H1 (cell line): ENCODE measurements at regions not wholly inside any gene's neighbourhood (a gene's known extent, or its start where the extent isn't known, plus 50 kb on each side); places are given as distances from the start of the nearest gene placed in this dataset.

ENCODE experiments used
- CTCF ChIA-PET: fragments of 300-600 bp; sonication (Branson Sonifier 250); formaldehyde crosslinking; loops from one replicate; lab custom pipeline; 2021; ENCODE audit not compliant: partially characterized antibody; lab: Charles Lee
- POLR2A ChIA-PET: fragments of 300-600 bp; sonication (Branson Sonifier 250); formaldehyde crosslinking; loops from one replicate; lab custom pipeline; 2021; ENCODE audit warnings: inconsistent platforms; ENCODE audit not compliant: partially characterized antibody; lab: Charles Lee
- DNase-seq, 2 experiments: peaks; one replicate each; pipeline versions ENCODE4 v3.0.0 to v3.0.0-alpha.2; 2010 to 2022; ENCODE audit warnings: low spot score in 2 of 2, low read depth in 1 of 2, mixed read lengths in 1 of 2
- FAIRE-seq: peaks from 2 replicates; lab custom pipeline; 2011; peaks lifted over from hg19 to GRCh38; lab: Jason Lieb, UNC
- H2AFZ ChIP-seq: 2 replicates; pipeline ENCODE4 v1.8.1; 2012; ENCODE audit warnings: low read length, inconsistent platforms
- H2AK5ac ChIP-seq: 2 replicates; pipeline ENCODE4 v1.6.1; 2013; ENCODE audit warnings: low read depth, low read length
- H2BK120ac ChIP-seq: replicated peaks from 2 replicates; pipeline ENCODE3; 2013; ENCODE audit warnings: low read depth, low read length, inconsistent platforms
- H2BK12ac ChIP-seq: 2 replicates; pipeline ENCODE4 v1.6.1; 2013; ENCODE audit warnings: low read depth, low read length
- H2BK15ac ChIP-seq: 2 replicates; pipeline ENCODE4 v1.6.1; 2013; ENCODE audit warnings: low read length
- H2BK20ac ChIP-seq: 2 replicates; pipeline ENCODE4 v1.6.1; 2013; ENCODE audit warnings: low read length
- H2BK5ac ChIP-seq: 2 replicates; pipeline ENCODE4 v1.6.1; 2013; ENCODE audit warnings: low read depth, low read length
- H3K14ac ChIP-seq: 2 replicates; pipeline ENCODE4 v1.6.1; 2013; ENCODE audit warnings: inconsistent platforms; ENCODE audit not compliant: insufficient read length
- H3K18ac ChIP-seq: 2 replicates; pipeline ENCODE4 v1.6.1; 2013; ENCODE audit warnings: low read length; ENCODE audit errors: extremely low read depth
- H3K23ac ChIP-seq: 2 replicates; pipeline ENCODE4 v1.6.1; 2013; ENCODE audit warnings: inconsistent platforms; ENCODE audit not compliant: insufficient read length
- H3K23me2 ChIP-seq: 2 replicates; pipeline ENCODE4 v1.6.1; 2013; ENCODE audit warnings: low read depth, low read length
- H3K27ac ChIP-seq: 2 replicates; pipeline ENCODE4 v1.6.1; 2011; ENCODE audit warnings: low read depth, low read length, inconsistent platforms
- H3K27me3 ChIP-seq, 4 experiments: replicated peaks in 1 of 4; 1 replicate in 1 of 4; 2 replicates in 3 of 4; pipeline versions ENCODE4 v1.6.1 to v1.8.1; 2011 to 2013; ENCODE audit warnings: low read length in 3 of 4, mild to moderate bottlenecking in 3 of 4, inconsistent platforms in 2 of 4, mixed read lengths in 2 of 4, moderate library complexity in 1 of 4; ENCODE audit not compliant: control insufficient read depth in 3 of 4, insufficient read depth in 3 of 4; ENCODE audit errors: extremely low read depth in 1 of 4
- H3K36me3 ChIP-seq, 4 experiments: 2 replicates each; pipeline versions ENCODE4 v1.6.1 to v1.8.1; 2011 to 2013; ENCODE audit warnings: mild to moderate bottlenecking in 4 of 4, low read length in 3 of 4, moderate library complexity in 2 of 4, control low read depth in 1 of 4, inconsistent platforms in 1 of 4; ENCODE audit not compliant: insufficient read depth in 4 of 4, control insufficient read depth in 2 of 4
- H3K4ac ChIP-seq: replicated peaks from 2 replicates; pipeline ENCODE3; 2013; ENCODE audit warnings: low read length, low read depth, mixed read lengths, inconsistent platforms; ENCODE audit not compliant: insufficient read length
- H3K4me1 ChIP-seq, 4 experiments: replicated peaks in 1 of 4; 1 replicate in 1 of 4; 2 replicates in 3 of 4; pipeline versions ENCODE4 v1.6.1 to v1.8.1; 2011 to 2013; ENCODE audit warnings: low read length in 3 of 4, inconsistent platforms in 2 of 4, mixed read lengths in 1 of 4; ENCODE audit not compliant: insufficient read depth in 4 of 4, control insufficient read depth in 3 of 4
- H3K4me2 ChIP-seq, 2 experiments: 2 replicates each; pipeline versions ENCODE4 v1.6.1 to v1.8.1; 2011 to 2013; ENCODE audit warnings: low read depth in 2 of 2, low read length in 2 of 2, control low read depth in 1 of 2, inconsistent platforms in 1 of 2, mild to moderate bottlenecking in 1 of 2; ENCODE audit not compliant: insufficient read depth in 1 of 2
- H3K4me3 ChIP-seq, 4 experiments: fragments of 200-600, 300-600 bp in 1 of 4; sonication (generic), shearing (Covaris generic), sonication (Bioruptor Twin) in 1 of 4; 2 replicates each; pipeline versions ENCODE4 v1.5.1 to v1.8.1; 2011 to 2016; ENCODE audit warnings: low read length in 4 of 4, low read depth in 3 of 4, control low read depth in 2 of 4, inconsistent platforms in 2 of 4, mild to moderate bottlenecking in 2 of 4, mixed read lengths in 1 of 4, moderate library complexity in 1 of 4; ENCODE audit not compliant: insufficient read depth in 2 of 4; ENCODE audit errors: extremely low read depth in 1 of 4
- H3K56ac ChIP-seq: replicated peaks from 2 replicates; pipeline ENCODE3; 2013; ENCODE audit warnings: low read depth, mild to moderate bottlenecking, mixed read lengths, low read length, inconsistent platforms; ENCODE audit not compliant: insufficient read length
- H3K79me1 ChIP-seq: 2 replicates; pipeline ENCODE4 v1.6.1; 2013; ENCODE audit warnings: low read depth, low read length, control low read depth
- H3K79me2 ChIP-seq, 2 experiments: 2 replicates each; pipeline versions ENCODE4 v1.6.1 to v1.8.1; 2012 to 2013; ENCODE audit warnings: low read length in 2 of 2, mild to moderate bottlenecking in 2 of 2, inconsistent platforms in 1 of 2; ENCODE audit not compliant: insufficient read depth in 2 of 2, control insufficient read depth in 1 of 2
- H3K9ac ChIP-seq, 4 experiments: replicated peaks in 1 of 4; 1 replicate in 1 of 4; 2 replicates in 3 of 4; pipeline versions ENCODE4 v1.6.1 to v1.8.1; 2011 to 2013; ENCODE audit warnings: low read depth in 3 of 4, low read length in 3 of 4, control low read depth in 2 of 4, mild to moderate bottlenecking in 2 of 4, moderate library complexity in 2 of 4, inconsistent platforms in 1 of 4; ENCODE audit errors: extremely low read depth in 1 of 4
- H3K9me3 ChIP-seq, 2 experiments: 2 replicates each; pipeline versions ENCODE4 v1.6.1 to v1.8.1; 2012 to 2013; ENCODE audit warnings: mild to moderate bottlenecking in 2 of 2, moderate library complexity in 2 of 2, control low read depth in 1 of 2, inconsistent platforms in 1 of 2, low read depth in 1 of 2, low read length in 1 of 2, mixed read lengths in 1 of 2; ENCODE audit not compliant: insufficient read depth in 2 of 2
- H4K20me1 ChIP-seq, 2 experiments: replicated peaks in 1 of 2; 2 replicates each; pipeline versions ENCODE3 to v1.8.1; 2011 to 2013; ENCODE audit warnings: inconsistent platforms in 2 of 2, low read length in 2 of 2, mild to moderate bottlenecking in 1 of 2; ENCODE audit not compliant: insufficient read depth in 2 of 2, control insufficient read depth in 1 of 2
- H4K5ac ChIP-seq: 2 replicates; pipeline ENCODE4 v1.6.1; 2013; ENCODE audit warnings: low read length, low read depth, mixed read lengths, inconsistent platforms; ENCODE audit not compliant: insufficient read length
- H4K8ac ChIP-seq: 2 replicates; pipeline ENCODE4 v1.8.0; 2013; ENCODE audit warnings: mild to moderate bottlenecking, moderate library complexity, low read length, inconsistent platforms; ENCODE audit not compliant: insufficient read depth; ENCODE audit errors: extremely low read depth
- H4K91ac ChIP-seq: replicated peaks from 2 replicates; pipeline ENCODE3; 2013; ENCODE audit warnings: low read length, mixed read lengths, inconsistent platforms; ENCODE audit not compliant: insufficient read length
- EGR1 ChIP-seq: IDR thresholded peaks from 2 replicates; pipeline ENCODE4 v1.6.1; 2011; ENCODE audit warnings: low read depth, low read length, borderline replicate concordance
- KDM4A ChIP-seq: IDR thresholded peaks from one replicate; pipeline ENCODE4 v1.7.1; 2012; ENCODE audit warnings: low read depth, mild to moderate bottlenecking, moderate library complexity, low read length, inconsistent platforms; ENCODE audit not compliant: severe bottlenecking
- MAFK ChIP-seq: IDR thresholded peaks from 2 replicates; pipeline ENCODE4 v1.6.1; 2012; ENCODE audit warnings: low read depth, mild to moderate bottlenecking, improper control_type of control experiment, low read length
- NANOG ChIP-seq: IDR thresholded peaks from 2 replicates; pipeline ENCODE4 v1.6.1; 2011; ENCODE audit warnings: low read length, low read depth, mild to moderate bottlenecking, inconsistent platforms; ENCODE audit not compliant: insufficient read depth, poor library complexity, severe bottlenecking
- SUZ12 ChIP-seq: fragments of 200-600 bp; sonication (generic); IDR thresholded peaks from 2 replicates; pipeline ENCODE4 v1.6.1; 2012; ENCODE audit warnings: mild to moderate bottlenecking, inconsistent platforms, low read length, moderate library complexity, mixed read lengths
- WGBS, 2 experiments: shearing (Covaris generic) in 1 of 2; methylation state at CpG; one replicate each; pipeline versions ENCODE4 v1.1.6 to v1.1.7; 2013 to 2015; ENCODE audit warnings: low lambda C conversion rate in 2 of 2, mixed read lengths in 2 of 2, inconsistent platforms in 1 of 2, low coverage in 1 of 2, missing lambda C conversion rate in 1 of 2; ENCODE audit not compliant: insufficient replicate concordance in 2 of 2, insufficient coverage in 1 of 2, insufficient read length in 1 of 2; ENCODE audit errors: extremely low coverage in 1 of 2, missing lambda C conversion rate in 1 of 2; 5-methylcytosine and 5-hydroxymethylcytosine counted together

- Histone ChIP-seq H4K20me1 (peaks cover 0 to 4% of the 10 kb centered on the region in 2 experiments), H2AFZ (no peak overlapping the region), H3K27ac (no peak overlapping the region), H3K79me2 (no peaks in the 10 kb centered on the region), H3K4ac (no peak overlapping the region), H3K79me1 (no peaks in the 10 kb centered on the region), H2BK5ac (no peak overlapping the region), H3K23ac (no peak overlapping the region), H3K18ac (no peak overlapping the region), H3K4me3 (no peak overlapping the region), H3K9ac (no peak overlapping the region), H2BK120ac (no peak overlapping the region), H2AK5ac (no peak overlapping the region), H3K9me3 (no peaks in the 10 kb centered on the region), H2BK15ac (no peak overlapping the region), H4K91ac (no peak overlapping the region), H2BK20ac (no peak overlapping the region), H4K8ac (no peak overlapping the region; the same call in 1 of the 2 replicates), H3K36me3 (no peaks in the 10 kb centered on the region), H3K14ac (no peak overlapping the region), H4K5ac (no peak overlapping the region)
- 94% methylated on average over 27 of the region's 28 CpGs; no CpG with 5 or more reads in 1 of the 2 experiments for WGBS, 2 experiments
- FAIRE-seq = no peak
- DNase-seq = no peak
- POLR2A ChIA-PET = no interaction called here
- TF ChIP-seq NANOG (no peak), SUZ12 (no peak), EGR1 (0 out of 2 replicates have a peak, but pooled peaks have one; percentile 19), KDM4A (no peak), MAFK (no peak)
- TF ChIP-seq, all 59 proteins: peak for 1
- H3K23me2 ChIP-seq = peaks cover 9% of the 10 kb centered on the region; the same call in 1 of the 2 replicates
- H3K4me2 ChIP-seq = no peak overlapping the region
- no peak overlapping the region for H3K56ac ChIP-seq
- H3K27me3 ChIP-seq = no peaks in the 10 kb centered on the region
- no peak overlapping the region for H2BK12ac ChIP-seq
- CTCF ChIA-PET = interaction anchor here (1.0 to 1.4 kb wide), 3 partner anchors 9 to 222 kb away, joined by 3 to 4 read pairs (median 3); no protein-coding TSS in a partner anchor
- H3K4me1 ChIP-seq = no peaks in the 10 kb centered on the region; a peak in 1 of 7 replicates
These were observed 161.8 kb downstream of the KIF26A start for GRCh38 chr14:104299993-104300761.
